ENCODE measurements at regions not wholly inside any gene's neighbourhood (a gene's known extent, or its start where the extent isn't known, plus 50 kb on each side); places are given as distances from the start of the nearest gene placed in this dataset.
"Not testable (repeated sequence)": the region's sequence is repeated elsewhere in the genome, so short reads cannot be mapped to it uniquely, and the experiment has no call there.

DNA sequence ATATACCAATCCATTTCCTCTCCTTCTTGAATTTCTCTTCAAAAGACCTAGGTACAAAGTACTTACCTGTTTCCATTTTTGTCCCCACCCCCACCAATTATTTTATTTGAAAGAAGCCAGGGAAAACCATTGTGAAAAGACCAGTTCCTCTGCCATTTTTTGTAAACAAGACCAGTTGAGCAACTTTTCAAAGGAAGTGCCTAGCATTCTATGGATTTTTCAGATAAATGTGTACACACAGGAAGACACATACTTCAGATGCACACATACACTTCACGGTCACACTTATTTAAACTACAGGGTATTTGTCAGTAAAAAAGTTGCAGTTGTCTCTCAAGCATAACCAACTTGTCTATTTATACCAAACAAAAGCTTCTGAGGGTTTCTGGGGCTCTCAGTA, 587.2 kb upstream of the KLHL4 start:
- Mint-ChIP-seq H3K36me3 (peaks cover 5% of the 10 kb centered on the region), H3K4me1 (ENCODE audit: unreplicated experiment) (peaks cover 6% of the 10 kb centered on the region), H3K9me3 (peaks cover 18% of the 10 kb centered on the region), H3K4me3 (peak overlapping the region; percentile 61), H3K27ac (peak overlapping the region; percentile 85), H3K27me3 (no peaks in the 10 kb centered on the region)
- no peak for DNase-seq (ENCODE audit: extremely low spot score, unreplicated experiment)
- TF ChIP-seq, protein P1, sequence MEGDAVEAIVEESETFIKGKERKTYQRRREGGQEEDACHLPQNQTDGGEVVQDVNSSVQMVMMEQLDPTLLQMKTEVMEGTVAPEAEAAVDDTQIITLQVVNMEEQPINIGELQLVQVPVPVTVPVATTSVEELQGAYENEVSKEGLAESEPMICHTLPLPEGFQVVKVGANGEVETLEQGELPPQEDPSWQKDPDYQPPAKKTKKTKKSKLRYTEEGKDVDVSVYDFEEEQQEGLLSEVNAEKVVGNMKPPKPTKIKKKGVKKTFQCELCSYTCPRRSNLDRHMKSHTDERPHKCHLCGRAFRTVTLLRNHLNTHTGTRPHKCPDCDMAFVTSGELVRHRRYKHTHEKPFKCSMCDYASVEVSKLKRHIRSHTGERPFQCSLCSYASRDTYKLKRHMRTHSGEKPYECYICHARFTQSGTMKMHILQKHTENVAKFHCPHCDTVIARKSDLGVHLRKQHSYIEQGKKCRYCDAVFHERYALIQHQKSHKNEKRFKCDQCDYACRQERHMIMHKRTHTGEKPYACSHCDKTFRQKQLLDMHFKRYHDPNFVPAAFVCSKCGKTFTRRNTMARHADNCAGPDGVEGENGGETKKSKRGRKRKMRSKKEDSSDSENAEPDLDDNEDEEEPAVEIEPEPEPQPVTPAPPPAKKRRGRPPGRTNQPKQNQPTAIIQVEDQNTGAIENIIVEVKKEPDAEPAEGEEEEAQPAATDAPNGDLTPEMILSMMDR (conservative IDR thresholded peaks at IDR 0.05), result no peak

DNA sequence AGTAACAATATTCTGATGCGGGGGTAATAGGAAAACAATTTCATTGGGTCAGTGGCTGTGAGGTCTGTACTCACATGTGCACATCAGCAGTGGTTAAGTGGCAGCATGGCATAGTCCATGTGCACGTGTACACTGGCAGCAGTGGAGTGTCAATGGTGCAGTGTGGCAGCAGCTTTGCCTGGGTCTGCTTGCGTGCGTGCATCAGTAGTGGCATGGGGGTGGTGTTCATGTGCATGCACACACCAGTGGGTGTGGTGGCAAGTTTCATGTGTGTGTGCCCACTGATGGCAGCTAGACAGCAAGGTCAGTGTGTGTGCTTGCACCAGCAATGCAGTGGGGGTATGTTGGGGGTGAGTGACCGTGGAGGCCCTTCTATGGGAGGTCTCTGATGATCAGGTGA, 581.6 kb upstream of the KLHL4 start:
- H3K36me3 Mint-ChIP-seq, result no peaks in the 10 kb centered on the region
- TF ChIP-seq, protein P1 (conservative IDR thresholded peaks at IDR 0.05), result no peak
- peaks cover 11% of the 10 kb centered on the region for H3K9me3 Mint-ChIP-seq
- H3K27ac Mint-ChIP-seq, result no peak overlapping the region
- no peaks in the 10 kb centered on the region for H3K4me1 Mint-ChIP-seq (ENCODE audit: unreplicated experiment)
- no peak for DNase-seq (ENCODE audit: extremely low spot score, unreplicated experiment)
- H3K4me3 Mint-ChIP-seq, result no peak overlapping the region
- no peaks in the 10 kb centered on the region for H3K27me3 Mint-ChIP-seq

DNA sequence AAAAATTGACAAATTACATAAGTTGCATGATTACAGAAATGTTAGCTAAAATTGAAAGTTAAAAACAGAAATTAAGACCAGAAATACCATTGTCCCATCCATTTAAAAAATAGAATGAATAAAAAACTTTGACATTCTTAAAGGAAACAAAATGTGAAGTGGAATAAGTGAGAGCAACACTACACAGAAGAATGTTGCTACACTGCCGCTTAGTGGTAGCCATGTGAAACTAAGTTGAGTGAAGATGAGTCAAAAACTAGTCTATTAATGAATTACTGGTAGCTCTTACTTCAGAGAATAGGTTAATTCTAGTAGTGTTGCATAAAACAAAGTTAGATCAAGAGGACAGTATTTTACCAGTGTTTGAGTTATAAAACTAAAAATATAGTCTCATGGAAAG, 571.0 kb upstream of the KLHL4 start:
- TF ChIP-seq, protein P1 (conservative IDR thresholded peaks at IDR 0.05), result peak; percentile 93
- H3K4me3 Mint-ChIP-seq, result no peak overlapping the region

DNA sequence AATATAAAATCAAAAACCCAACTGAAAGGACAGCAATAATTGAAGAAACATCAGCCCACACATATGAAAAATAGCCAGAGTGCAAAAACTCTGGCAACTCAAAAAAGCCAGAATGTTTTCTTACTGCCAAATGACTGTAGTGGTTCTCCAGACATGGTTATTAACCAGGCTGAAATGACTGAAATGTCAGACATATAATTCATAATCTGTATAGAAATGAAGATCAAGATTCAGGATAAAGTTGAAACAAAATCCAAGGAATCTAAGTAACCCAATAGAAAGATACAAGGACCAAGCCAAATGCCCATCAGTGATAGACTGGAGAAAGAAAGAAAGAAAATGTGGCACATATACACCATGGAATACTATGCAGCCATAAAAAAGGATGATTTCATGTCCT, 553.3 kb upstream of the KLHL4 start:
- no peak overlapping the region for H3K4me3 Mint-ChIP-seq
- TF ChIP-seq, protein P1 (conservative IDR thresholded peaks at IDR 0.05), result no peak
- no peak overlapping the region for H3K27ac Mint-ChIP-seq
- H3K27me3 Mint-ChIP-seq, result no peaks in the 10 kb centered on the region
- H3K4me1 Mint-ChIP-seq (ENCODE audit: unreplicated experiment), result no peaks in the 10 kb centered on the region
- no peaks in the 10 kb centered on the region for H3K9me3 Mint-ChIP-seq
- no peaks in the 10 kb centered on the region for H3K36me3 Mint-ChIP-seq
- no peak for DNase-seq (ENCODE audit: extremely low spot score, unreplicated experiment)

More for the DNA sequence above, 571.0 kb upstream of the KLHL4 start:
- Mint-ChIP-seq H3K4me1 (ENCODE audit: unreplicated experiment) (peaks cover 4% of the 10 kb centered on the region), H3K9me3 (no peaks in the 10 kb centered on the region), H3K27me3 (no peaks in the 10 kb centered on the region), H3K36me3 (no peaks in the 10 kb centered on the region), H3K27ac (peak overlapping the region; percentile 59)
- DNase-seq (ENCODE audit: extremely low spot score, unreplicated experiment), result no peak

DNA sequence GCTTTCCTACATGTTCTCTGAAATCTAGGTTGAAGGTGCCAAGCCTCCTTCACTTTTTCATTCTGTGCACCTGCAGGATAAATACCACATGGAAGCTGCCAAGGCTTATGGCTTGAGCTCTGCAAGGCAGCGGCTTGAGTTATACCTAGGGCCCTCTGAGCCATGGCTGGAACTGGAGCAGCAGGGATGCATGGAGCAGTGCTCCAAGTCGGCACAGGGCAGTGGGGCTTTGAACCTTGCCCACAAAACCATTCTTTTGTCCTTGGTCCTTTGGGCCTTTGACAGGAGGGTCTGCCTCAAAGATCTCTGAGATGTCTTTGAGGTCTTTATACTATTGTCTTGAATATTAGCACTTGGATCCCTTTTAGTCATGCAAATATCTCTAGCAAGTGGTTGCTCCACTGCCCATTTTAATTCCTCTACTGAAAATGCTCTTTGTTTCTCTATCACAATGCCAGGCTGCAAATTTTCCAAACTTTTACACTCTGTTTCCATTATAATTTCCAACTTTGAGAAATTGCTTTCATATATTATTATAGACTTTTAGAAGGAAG, 536.2 kb upstream of the KLHL4 start:
- no peaks in the 10 kb centered on the region for H3K9me3 Mint-ChIP-seq
- H3K4me1 Mint-ChIP-seq (ENCODE audit: unreplicated experiment), result no peaks in the 10 kb centered on the region
- DNase-seq (ENCODE audit: extremely low spot score, unreplicated experiment), result no peak
- TF ChIP-seq, protein P1 (conservative IDR thresholded peaks at IDR 0.05), result no peak
- no peaks in the 10 kb centered on the region for H3K36me3 Mint-ChIP-seq
- no peak overlapping the region for H3K27ac Mint-ChIP-seq
- H3K27me3 Mint-ChIP-seq, result no peaks in the 10 kb centered on the region
- no peak overlapping the region for H3K4me3 Mint-ChIP-seq

DNA sequence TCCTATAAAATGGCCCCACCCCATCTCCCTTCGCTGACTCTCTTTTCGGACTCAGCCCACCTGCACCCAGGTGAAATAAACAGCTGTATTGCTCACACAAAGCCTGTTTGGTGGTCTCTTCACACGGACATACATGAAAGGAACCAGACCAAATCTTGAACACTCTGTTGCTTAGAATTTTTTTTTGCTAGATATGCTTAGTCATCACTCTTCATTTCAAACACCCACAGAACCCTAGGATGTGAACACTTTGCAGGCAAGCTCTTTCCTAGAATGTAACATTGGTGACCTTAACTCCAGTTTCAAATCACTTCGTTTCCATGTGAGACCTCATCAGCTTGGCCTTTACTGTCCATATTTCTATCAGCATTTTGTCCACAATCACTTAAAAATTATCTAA, 530.3 kb upstream of the KLHL4 start:
- H3K36me3 Mint-ChIP-seq; DNase-seq (ENCODE audit: extremely low spot score, unreplicated experiment); H3K4me1 Mint-ChIP-seq (ENCODE audit: unreplicated experiment); H3K9me3 Mint-ChIP-seq; H3K27me3 Mint-ChIP-seq; H3K27ac Mint-ChIP-seq; H3K4me3 Mint-ChIP-seq: not testable (repeated sequence)
